SK-N-SH (cell line): ENCODE measurements at regions not wholly inside any gene's neighbourhood (a gene's known extent, or its start where the extent isn't known, plus 50 kb on each side); places are given as distances from the start of the nearest gene placed in this dataset.

Source experiments
- CTCF ChIA-PET: fragments of 300-600, 350-600 bp; formaldehyde crosslinking; extraction: SDS; loops from one replicate; lab custom pipeline; 2021; lab: Yijun Ruan, JAX
- POLR2A ChIA-PET: fragments of 350-600 bp; sonication (Branson Sonifier 250); formaldehyde crosslinking; extraction: SDS; loops from one replicate; lab custom pipeline; 2020; ENCODE audit warnings: antibody characterized with exemption, inconsistent platforms; lab: Yijun Ruan, JAX
- DNase-seq: peaks from one replicate; pipeline ENCODE4 v3.0.0; 2012
- H2AFZ ChIP-seq: fragments of 200-600 bp; sonication (generic); 2 replicates; pipeline ENCODE4 v1.8.1; 2016; ENCODE audit warnings: antibody characterized with exemption, mild to moderate bottlenecking, low read depth
- H3F3A ChIP-seq: fragments of 200-600 bp; sonication (generic); replicated peaks from 2 replicates; pipeline ENCODE3; 2016; ENCODE audit warnings: antibody characterized with exemption, mild to moderate bottlenecking; ENCODE audit not compliant: insufficient read depth
- H3K27ac ChIP-seq, 2 experiments: fragments of 200-500 bp in 1 of 2; fragments of 200-600 bp in 1 of 2; sonication (Bioruptor generic) in 1 of 2; sonication (generic), shearing (Covaris generic) in 1 of 2; 2 replicates each; pipeline versions ENCODE4 v1.5.1 to v1.6.1; 2014 to 2016; ENCODE audit warnings: low read depth in 2 of 2, inconsistent platforms in 1 of 2, low read length in 1 of 2, mild to moderate bottlenecking in 1 of 2, mixed read lengths in 1 of 2
- H3K27me3 ChIP-seq: fragments of 200-600 bp; sonication (generic), shearing (Covaris generic); 2 replicates; pipeline ENCODE4 v1.6.1; 2016; ENCODE audit warnings: mixed run types; ENCODE audit not compliant: insufficient read depth
- H3K36me3 ChIP-seq, 2 experiments: fragments of 200-500 bp in 1 of 2; fragments of 200-600 bp in 1 of 2; sonication (Bioruptor generic) in 1 of 2; sonication (generic) in 1 of 2; replicated peaks in 1 of 2; 2 replicates each; pipeline versions ENCODE3 to v1.5.1; 2014 to 2016; ENCODE audit warnings: low read length in 1 of 2, mild to moderate bottlenecking in 1 of 2; ENCODE audit not compliant: insufficient read depth in 2 of 2, control insufficient read depth in 1 of 2
- H3K4me1 ChIP-seq, 2 experiments: fragments of 200-500 bp in 1 of 2; fragments of 200-600 bp in 1 of 2; sonication (Bioruptor generic) in 1 of 2; sonication (generic), shearing (Covaris generic) in 1 of 2; 2 replicates each; pipeline versions ENCODE4 v1.5.1 to v1.6.1; 2014 to 2016; ENCODE audit warnings: low read depth in 1 of 2, low read length in 1 of 2, mixed run types in 1 of 2; ENCODE audit not compliant: insufficient read depth in 2 of 2, control insufficient read depth in 1 of 2
- H3K4me2 ChIP-seq: fragments of 200-600 bp; sonication (generic), shearing (Covaris generic); 2 replicates; pipeline ENCODE4 v1.6.1; 2017; ENCODE audit warnings: mixed run types
- H3K4me3 ChIP-seq, 2 experiments: fragments of 200-500 bp in 1 of 2; fragments of 200-600 bp in 1 of 2; sonication (Bioruptor generic) in 1 of 2; sonication (generic), shearing (Covaris generic) in 1 of 2; 2 replicates each; pipeline versions ENCODE4 v1.5.1 to v1.8.1; 2014 to 2016; ENCODE audit warnings: low read depth in 2 of 2, inconsistent platforms in 1 of 2, low read length in 1 of 2, mild to moderate bottlenecking in 1 of 2, mixed read lengths in 1 of 2, moderate library complexity in 1 of 2
- H3K79me2 ChIP-seq: fragments of 200-600 bp; sonication (generic); 2 replicates; pipeline ENCODE4 v1.8.1; 2017; ENCODE audit warnings: mild to moderate bottlenecking; ENCODE audit not compliant: insufficient read depth
- H3K9ac ChIP-seq: fragments of 200-600 bp; sonication (generic); 2 replicates; pipeline ENCODE4 v1.6.1; 2017; ENCODE audit warnings: mixed run types
- H3K9me2 ChIP-seq: fragments of 200-600 bp; sonication (generic); 2 replicates; pipeline ENCODE4 v1.6.1; 2017; ENCODE audit warnings: mixed run types
- H3K9me3 ChIP-seq: fragments of 200-600 bp; sonication (generic); 2 replicates; pipeline ENCODE4 v1.6.1; 2017; ENCODE audit warnings: mixed run types, mild to moderate bottlenecking, moderate library complexity
- H4K20me1 ChIP-seq: fragments of 200-600 bp; sonication (generic); 2 replicates; pipeline ENCODE4 v1.6.1; 2017; ENCODE audit warnings: mild to moderate bottlenecking, mixed run types; ENCODE audit not compliant: insufficient read depth
- CHD2 ChIP-seq: fragments of 150-350 bp; IDR thresholded peaks from 2 replicates; pipeline ENCODE4 v1.6.1; 2018; ENCODE audit warnings: low read length; ENCODE audit not compliant: partially characterized antibody
- CTCF ChIP-seq: fragments of 200-600 bp; sonication (generic); IDR thresholded peaks from 2 replicates; pipeline ENCODE4 v1.6.1; 2017; ENCODE audit warnings: antibody characterized with exemption, mild to moderate bottlenecking, moderate library complexity
- EP300 ChIP-seq, 2 experiments: IDR thresholded peaks; 2 replicates each; pipeline versions ENCODE4 v1.4.0 to v1.6.1; 2012; ENCODE audit warnings: borderline replicate concordance in 1 of 2, low read depth in 1 of 2, low read length in 1 of 2
- EZH2phosphoT487 ChIP-seq: fragments of 200-600 bp; sonication (generic); IDR thresholded peaks from 2 replicates; pipeline ENCODE4 v1.6.1; 2017; ENCODE audit warnings: low read depth, mixed run types, mild to moderate bottlenecking, antibody characterized with exemption, moderate library complexity, borderline replicate concordance
- POLR2AphosphoS5 ChIP-seq: IDR thresholded peaks from 2 replicates; pipeline ENCODE4 v1.6.1; 2012; ENCODE audit warnings: low read depth, low read length
- RCOR1 ChIP-seq: fragments of 150-350 bp; IDR thresholded peaks from 2 replicates; pipeline ENCODE4 v1.6.1; 2017; ENCODE audit warnings: antibody characterized with exemption, low read length
- SMC3 ChIP-seq: IDR thresholded peaks from 2 replicates; pipeline ENCODE4 v1.6.1; 2012; ENCODE audit warnings: low read depth, low read length, improper control_type of control experiment
- YY1 ChIP-seq: IDR thresholded peaks from 2 replicates; pipeline ENCODE4 v1.4.0; 2012; ENCODE audit warnings: low read depth, mild to moderate bottlenecking
- WGBS: methylation state at CpG from one replicate; pipeline ENCODE4 v1.1.6; 2017; ENCODE audit warnings: low lambda C conversion rate; 5-methylcytosine and 5-hydroxymethylcytosine counted together
- TF ChIP-seq, protein P1 (sequence below): IDR thresholded peaks from 2 replicates; pipeline ENCODE4; 2012

DNA sequence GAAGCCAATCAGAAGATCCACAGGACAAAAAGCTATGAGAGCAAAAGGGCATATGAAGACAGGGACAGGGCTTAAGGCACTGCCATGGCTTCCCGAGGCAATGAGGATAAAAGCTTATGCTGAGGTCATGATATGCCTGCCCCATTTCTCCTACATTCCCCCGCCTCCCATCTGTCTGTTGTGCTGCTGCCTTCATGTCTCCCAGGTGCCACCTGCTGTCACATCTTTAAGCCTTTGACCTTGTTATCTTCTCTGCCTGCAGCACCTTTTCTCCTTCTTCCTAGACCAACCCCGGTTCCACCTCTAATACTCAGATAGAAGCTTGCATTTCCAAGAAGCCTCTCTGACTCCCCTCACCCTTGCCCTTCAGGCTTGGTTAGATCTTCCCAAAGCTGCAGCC is 213.8 kb downstream of the ARRDC4 start:
- H3K36me3 ChIP-seq: no peaks in the 10 kb centered on the region
- H3K4me1 ChIP-seq: no peaks in the 10 kb centered on the region
- no peaks in the 10 kb centered on the region for H3K79me2 ChIP-seq
- peaks cover 20% of the 10 kb centered on the region for H3K27me3 ChIP-seq
- no peaks in the 10 kb centered on the region for H3K9me3 ChIP-seq
- H3K9me2 ChIP-seq: no peaks in the 10 kb centered on the region
- no peak for DNase-seq
- H3K4me2 ChIP-seq: no peak overlapping the region
- ChIA-PET POLR2A (no interaction called here), CTCF (interaction anchor here (1.3 kb wide), 1 partner anchor 262 kb away, joined by 3 read pairs; no protein-coding TSS in a partner anchor)
- H3K27ac ChIP-seq: no peak overlapping the region
- no peak overlapping the region for H3K9ac ChIP-seq
- no peaks in the 10 kb centered on the region for H3F3A ChIP-seq
- H4K20me1 ChIP-seq: no peaks in the 10 kb centered on the region
- H3K4me3 ChIP-seq: no peak overlapping the region
- no peak overlapping the region for H2AFZ ChIP-seq
- TF ChIP-seq, protein P1, sequence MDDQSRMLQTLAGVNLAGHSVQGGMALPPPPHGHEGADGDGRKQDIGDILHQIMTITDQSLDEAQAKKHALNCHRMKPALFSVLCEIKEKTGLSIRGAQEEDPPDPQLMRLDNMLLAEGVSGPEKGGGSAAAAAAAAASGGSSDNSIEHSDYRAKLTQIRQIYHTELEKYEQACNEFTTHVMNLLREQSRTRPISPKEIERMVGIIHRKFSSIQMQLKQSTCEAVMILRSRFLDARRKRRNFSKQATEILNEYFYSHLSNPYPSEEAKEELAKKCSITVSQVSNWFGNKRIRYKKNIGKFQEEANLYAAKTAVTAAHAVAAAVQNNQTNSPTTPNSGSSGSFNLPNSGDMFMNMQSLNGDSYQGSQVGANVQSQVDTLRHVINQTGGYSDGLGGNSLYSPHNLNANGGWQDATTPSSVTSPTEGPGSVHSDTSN: no peak
- TF ChIP-seq CTCF (0 out of 2 replicates have a peak, but pooled peaks have one; percentile 10), RCOR1 (no peak), SMC3 (no peak), YY1 (no peak), EZH2phosphoT487 (no peak), POLR2AphosphoS5 (no peak), CHD2 (no peak)
- 0% methylated on average over 3 of the region's 3 CpGs for WGBS

DNA sequence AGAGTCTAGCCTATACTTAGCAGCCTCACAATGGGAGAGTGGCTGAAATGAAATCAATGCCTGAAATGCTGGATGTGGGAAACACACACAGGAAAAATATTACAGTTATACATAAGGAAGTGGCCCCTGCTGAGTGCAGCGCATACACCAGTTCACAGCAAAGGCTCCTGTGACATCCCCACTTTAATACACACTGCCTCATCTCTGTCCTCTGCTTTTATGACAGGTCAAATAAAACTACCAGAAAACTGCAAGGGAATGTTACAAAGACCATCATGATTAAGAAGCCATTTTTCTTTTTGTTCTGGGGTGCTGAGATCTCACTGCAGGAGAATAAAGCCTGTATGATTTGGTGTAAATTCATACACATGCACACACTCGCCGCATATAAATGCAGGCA is 214.3 kb downstream of the ARRDC4 start:
- POLR2A ChIA-PET: no interaction called here
- Histone ChIP-seq H3K27ac (no peak overlapping the region), H3K4me3 (no peak overlapping the region), H3K9me3 (no peaks in the 10 kb centered on the region), H3K27me3 (peaks cover 26% of the 10 kb centered on the region), H3F3A (no peaks in the 10 kb centered on the region), H4K20me1 (no peaks in the 10 kb centered on the region), H2AFZ (no peak overlapping the region), H3K9ac (no peak overlapping the region), H3K36me3 (no peaks in the 10 kb centered on the region), H3K4me1 (no peaks in the 10 kb centered on the region), H3K79me2 (no peaks in the 10 kb centered on the region), H3K4me2 (no peak overlapping the region), H3K9me2 (no peaks in the 10 kb centered on the region)
- TF ChIP-seq EP300 (IDR thresholded peaks at IDR 0.05; ENCODE audit: borderline replicate concordance in 1 of 2, low read depth in 1 of 2, low read length in 1 of 2): no peak
- DNase-seq: no peak
- CTCF ChIA-PET: interaction anchor here (1.3 kb wide), 1 partner anchor 263 kb away, joined by 3 read pairs; no protein-coding TSS in a partner anchor
- WGBS: 9% methylated on average over 3 of the region's 3 CpGs
